ENCODE measurements at regions not wholly inside any gene's neighbourhood (a gene's known extent, or its start where the extent isn't known, plus 50 kb on each side); places are given as distances from the start of the nearest gene placed in this dataset.

- DNase-seq (ENCODE audit: low spot score) = no peak
- no peak for TF ChIP-seq CTCF (IDR thresholded peaks at IDR 0.05; ENCODE audit: extremely low read depth, missing control alignments)
Observed at GRCh38 chr5:6843821-6844220, 130.6 kb downstream of the TENT4A start.

GRCh38 chr5:6845856-6846255 is 132.6 kb downstream of the TENT4A start:
- no peak for TF ChIP-seq CTCF (IDR thresholded peaks at IDR 0.05; ENCODE audit: extremely low read depth, missing control alignments)
- DNase-seq (ENCODE audit: low spot score) = no peak

- no peak for DNase-seq (ENCODE audit: low spot score)
- TF ChIP-seq CTCF (IDR thresholded peaks at IDR 0.05; ENCODE audit: extremely low read depth, missing control alignments) = no peak
Observed at GRCh38 chr5:6847870-6848269, 134.6 kb downstream of the TENT4A start.

GRCh38 chr5:6849316-6850105 is 136.3 kb downstream of the TENT4A start:
- TF ChIP-seq CTCF (IDR thresholded peaks at IDR 0.05; ENCODE audit: extremely low read depth, missing control alignments) = no peak
- DNase-seq (ENCODE audit: low spot score) = no peak

GRCh38 chr5:6850106-6850432 is 136.8 kb downstream of the TENT4A start:
- DNase-seq (ENCODE audit: low spot score) = no peak
- TF ChIP-seq CTCF (IDR thresholded peaks at IDR 0.05; ENCODE audit: extremely low read depth, missing control alignments) = no peak

- TF ChIP-seq CTCF (IDR thresholded peaks at IDR 0.05; ENCODE audit: extremely low read depth, missing control alignments) = no peak
- no peak for DNase-seq (ENCODE audit: low spot score)
Observed at GRCh38 chr5:6856653-6857052, 143.4 kb downstream of the TENT4A start.

GRCh38 chr5:6858419-6858818 is 145.2 kb downstream of the TENT4A start:
- no peak for TF ChIP-seq CTCF (IDR thresholded peaks at IDR 0.05; ENCODE audit: extremely low read depth, missing control alignments)
- DNase-seq (ENCODE audit: low spot score) = no peak
